HFF-Myc (cell line): ENCODE measurements at regions not wholly inside any gene's neighbourhood (a gene's known extent, or its start where the extent isn't known, plus 50 kb on each side); places are given as distances from the start of the nearest gene placed in this dataset.
"Not testable (repeated sequence)": the region's sequence is repeated elsewhere in the genome, so short reads cannot be mapped to it uniquely, and the experiment has no call there.

Experiments used
- DNase-seq: peaks from one replicate; pipeline ENCODE4 v3.0.0-alpha.2; 2011; ENCODE audit warnings: low read depth; ENCODE audit errors: extremely low read depth
- H3K4me3 ChIP-seq: replicated peaks from 2 replicates; pipeline ENCODE4 v1.5.1; 2011; ENCODE audit warnings: low read depth, mild to moderate bottlenecking, control low read depth, low read length
- CTCF ChIP-seq: IDR thresholded peaks from 2 replicates; pipeline ENCODE4 v1.5.1; 2012; ENCODE audit warnings: mild to moderate bottlenecking, low read depth, low read length, control low read depth; ENCODE audit errors: missing control alignments

GRCh38 chr7:17564678-17565212, 266.3 kb downstream of the AHR start:
- DNase-seq = peak; percentile 65
- no peak for TF ChIP-seq CTCF

GRCh38 chr7:17580141-17580540, 281.7 kb downstream of the AHR start:
- peak; percentile 43 for DNase-seq
- no peak overlapping the region for H3K4me3 ChIP-seq
- no peak for TF ChIP-seq CTCF

More at GRCh38 chr7:17564678-17565212, 266.3 kb downstream of the AHR start:
- no peak overlapping the region for H3K4me3 ChIP-seq

GRCh38 chr7:17580856-17581255, 282.4 kb downstream of the AHR start:
- DNase-seq = no peak
- no peak for TF ChIP-seq CTCF
- no peak overlapping the region for H3K4me3 ChIP-seq

- no peak for TF ChIP-seq CTCF
- no peak for DNase-seq
These were observed 282.8 kb downstream of the AHR start for GRCh38 chr7:17581301-17581700.

GRCh38 chr7:17582696-17583095, 284.2 kb downstream of the AHR start:
- H3K4me3 ChIP-seq, DNase-seq: not testable (repeated sequence)

More at GRCh38 chr7:17581301-17581700, 282.8 kb downstream of the AHR start:
- H3K4me3 ChIP-seq = no peak overlapping the region

- no peak overlapping the region for H3K4me3 ChIP-seq
- no peak for DNase-seq
- TF ChIP-seq CTCF = no peak
These were observed 285.3 kb downstream of the AHR start for GRCh38 chr7:17583786-17584185.

- TF ChIP-seq CTCF = no peak
- no peak overlapping the region for H3K4me3 ChIP-seq
- DNase-seq = no peak
These were observed 286.4 kb downstream of the AHR start for GRCh38 chr7:17584822-17585221.
